ENCODE measurements at regions not wholly inside any gene's neighbourhood (a gene's known extent, or its start where the extent isn't known, plus 50 kb on each side); places are given as distances from the start of the nearest gene placed in this dataset.

DNA sequence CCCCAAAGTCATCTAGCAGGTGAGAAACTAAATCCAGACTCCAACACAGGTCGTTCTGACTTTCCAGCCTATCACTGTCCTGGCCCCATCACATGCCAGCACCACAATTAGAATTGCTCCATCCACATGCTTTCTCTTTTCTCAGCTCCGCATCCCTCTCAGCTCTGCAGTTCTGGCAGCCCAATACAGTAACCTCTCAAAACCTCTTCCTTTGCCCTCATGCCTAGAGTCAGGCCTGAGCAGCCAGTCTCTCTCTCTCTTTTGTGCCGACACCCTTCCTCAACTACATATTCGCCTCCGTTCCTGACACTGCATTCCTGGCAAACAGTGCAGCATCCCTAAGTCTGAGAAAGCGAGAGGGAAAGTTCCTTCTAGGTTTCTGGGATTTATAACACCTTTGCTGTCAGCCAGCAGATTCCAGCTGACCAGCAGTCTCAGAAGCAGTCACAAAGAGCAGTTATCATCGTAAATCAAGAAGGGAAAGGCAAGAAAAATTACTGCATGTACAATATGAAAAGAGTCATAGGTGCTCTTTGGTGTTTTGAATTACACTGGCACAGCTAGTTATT, 258.0 kb downstream of the FAT3 start:
- ChIA-PET POLR2A (no interaction called here), CTCF (interaction anchor here (0.6 kb wide), 1 partner anchor 143 kb away, joined by 3 read pairs; no protein-coding TSS in a partner anchor)
- no peaks in the 10 kb centered on the region for H3K27me3 Mint-ChIP-seq
- ATAC-seq (ENCODE audit: poor library complexity) = no peak
- intact Hi-C loops (cut with DNase I, micrococcal nuclease) = no loop called here
- H3K27me3 ChIP-seq (ENCODE audit: control insufficient read depth in 1 of 2, insufficient read depth in 2 of 2, low read length in 2 of 2) = no peaks in the 10 kb centered on the region
- no peak overlapping the region for H3K27ac ChIP-seq (ENCODE audit: low read depth in 1 of 2, low read length in 2 of 2)
- H3K4me3 Mint-ChIP-seq = no peak overlapping the region
- no peak overlapping the region for H3K27ac Mint-ChIP-seq
- H3K9me3 Mint-ChIP-seq = no peaks in the 10 kb centered on the region
- H3K9me3 ChIP-seq (ENCODE audit: control insufficient read depth in 1 of 2, insufficient read depth in 1 of 2, low read length in 2 of 2) = no peaks in the 10 kb centered on the region
- no peaks in the 10 kb centered on the region for H3K36me3 Mint-ChIP-seq (ENCODE audit: low read depth)
- H3K36me3 ChIP-seq (ENCODE audit: insufficient read depth, low read length) = no peaks in the 10 kb centered on the region
- DNase-seq = no peak
- no peak overlapping the region for H3K4me3 ChIP-seq (ENCODE audit: low read length)
- H3K4me1 Mint-ChIP-seq (ENCODE audit: low read depth) = no peaks in the 10 kb centered on the region
- H3K4me1 ChIP-seq (ENCODE audit: insufficient read depth, low read length) = no peaks in the 10 kb centered on the region
- TF ChIP-seq, protein P1, sequence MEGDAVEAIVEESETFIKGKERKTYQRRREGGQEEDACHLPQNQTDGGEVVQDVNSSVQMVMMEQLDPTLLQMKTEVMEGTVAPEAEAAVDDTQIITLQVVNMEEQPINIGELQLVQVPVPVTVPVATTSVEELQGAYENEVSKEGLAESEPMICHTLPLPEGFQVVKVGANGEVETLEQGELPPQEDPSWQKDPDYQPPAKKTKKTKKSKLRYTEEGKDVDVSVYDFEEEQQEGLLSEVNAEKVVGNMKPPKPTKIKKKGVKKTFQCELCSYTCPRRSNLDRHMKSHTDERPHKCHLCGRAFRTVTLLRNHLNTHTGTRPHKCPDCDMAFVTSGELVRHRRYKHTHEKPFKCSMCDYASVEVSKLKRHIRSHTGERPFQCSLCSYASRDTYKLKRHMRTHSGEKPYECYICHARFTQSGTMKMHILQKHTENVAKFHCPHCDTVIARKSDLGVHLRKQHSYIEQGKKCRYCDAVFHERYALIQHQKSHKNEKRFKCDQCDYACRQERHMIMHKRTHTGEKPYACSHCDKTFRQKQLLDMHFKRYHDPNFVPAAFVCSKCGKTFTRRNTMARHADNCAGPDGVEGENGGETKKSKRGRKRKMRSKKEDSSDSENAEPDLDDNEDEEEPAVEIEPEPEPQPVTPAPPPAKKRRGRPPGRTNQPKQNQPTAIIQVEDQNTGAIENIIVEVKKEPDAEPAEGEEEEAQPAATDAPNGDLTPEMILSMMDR (IDR thresholded peaks at IDR 0.05) = no peak

DNA sequence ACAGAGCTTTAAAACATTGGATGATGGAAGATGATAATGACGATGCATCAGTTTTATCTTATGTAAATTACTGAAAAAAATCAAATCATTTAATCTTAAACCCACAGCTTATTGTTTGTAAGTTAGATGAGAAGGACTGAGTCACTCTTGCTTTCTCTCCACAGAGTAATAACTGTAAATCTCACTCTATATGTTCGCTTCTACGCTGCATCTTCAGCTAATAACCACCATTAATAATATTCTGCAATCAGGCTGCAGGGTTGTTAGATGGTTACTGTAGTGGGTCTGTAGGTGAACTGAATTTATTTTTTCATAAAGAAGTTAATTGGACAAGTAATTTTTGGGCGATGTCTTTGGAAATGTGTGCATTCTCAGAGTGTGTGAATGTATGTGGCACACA, 260.0 kb downstream of the FAT3 start:
- H3K9me3 Mint-ChIP-seq = no peaks in the 10 kb centered on the region
- H3K4me1 Mint-ChIP-seq (ENCODE audit: low read depth) = no peaks in the 10 kb centered on the region
- Histone ChIP-seq H3K4me1 (ENCODE audit: insufficient read depth, low read length) (no peaks in the 10 kb centered on the region), H3K36me3 (ENCODE audit: insufficient read depth, low read length) (no peaks in the 10 kb centered on the region), H3K27ac (ENCODE audit: low read depth in 1 of 2, low read length in 2 of 2) (no peak overlapping the region), H3K27me3 (ENCODE audit: control insufficient read depth in 1 of 2, insufficient read depth in 2 of 2, low read length in 2 of 2) (no peaks in the 10 kb centered on the region), H3K9me3 (ENCODE audit: control insufficient read depth in 1 of 2, insufficient read depth in 1 of 2, low read length in 2 of 2) (no peaks in the 10 kb centered on the region), H3K4me3 (ENCODE audit: low read length) (no peak overlapping the region)
- H3K27me3 Mint-ChIP-seq = no peaks in the 10 kb centered on the region
- no peak overlapping the region for H3K4me3 Mint-ChIP-seq
- intact Hi-C loops (cut with DNase I, micrococcal nuclease) = no loop called here
- TF ChIP-seq, protein P1 (IDR thresholded peaks at IDR 0.05) = no peak
- ATAC-seq (ENCODE audit: poor library complexity) (no peak), DNase-seq (no peak)
- H3K27ac Mint-ChIP-seq = no peak overlapping the region
- ChIA-PET POLR2A (no interaction called here), CTCF (no interaction called here)
- H3K36me3 Mint-ChIP-seq (ENCODE audit: low read depth) = no peaks in the 10 kb centered on the region

DNA sequence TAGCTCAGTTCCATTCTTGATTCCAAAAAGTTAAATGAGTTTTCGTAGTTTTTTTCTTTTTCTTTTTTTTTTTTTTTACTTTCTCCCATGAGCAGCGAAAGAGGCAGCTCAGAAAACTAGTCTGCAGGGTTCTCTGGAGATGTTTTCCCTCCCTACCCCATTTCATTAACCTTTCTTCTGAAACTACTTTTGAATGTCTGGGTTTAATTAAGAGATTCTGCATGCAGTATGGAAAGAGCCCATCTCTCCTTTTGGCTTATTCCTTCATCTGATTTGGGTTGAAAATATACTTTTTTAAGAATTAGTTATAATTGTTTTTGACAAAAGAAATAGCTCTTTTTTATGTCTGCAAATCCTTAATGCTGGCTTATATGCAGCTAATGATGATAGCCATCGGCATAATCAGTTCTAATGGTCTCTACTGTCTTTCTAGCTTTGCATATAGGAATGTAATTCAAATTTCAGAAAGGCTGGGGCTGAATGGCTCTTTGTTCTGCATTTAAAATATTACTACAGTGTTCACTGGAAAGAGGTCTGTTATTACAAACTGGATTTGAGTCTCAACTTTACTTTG, 265.3 kb downstream of the FAT3 start:
- no peaks in the 10 kb centered on the region for H3K9me3 Mint-ChIP-seq

More for the DNA sequence above, 265.3 kb downstream of the FAT3 start:
- Mint-ChIP-seq H3K4me1 (ENCODE audit: low read depth) (no peaks in the 10 kb centered on the region), H3K4me3 (no peak overlapping the region), H3K27ac (no peak overlapping the region), H3K27me3 (no peaks in the 10 kb centered on the region), H3K36me3 (ENCODE audit: low read depth) (no peaks in the 10 kb centered on the region)
- no peak for DNase-seq
- ATAC-seq (ENCODE audit: poor library complexity) = no peak
- H3K27me3 ChIP-seq (ENCODE audit: control insufficient read depth in 1 of 2, insufficient read depth in 2 of 2, low read length in 2 of 2) = no peaks in the 10 kb centered on the region
- intact Hi-C loops (cut with DNase I, micrococcal nuclease) = no loop called here
- ChIA-PET CTCF (interaction anchor here (0.6 kb wide), 1 partner anchor 406 kb away, joined by 4 read pairs; no protein-coding TSS in a partner anchor), POLR2A (no interaction called here)
- H3K36me3 ChIP-seq (ENCODE audit: insufficient read depth, low read length) = no peaks in the 10 kb centered on the region
- no peaks in the 10 kb centered on the region for H3K4me1 ChIP-seq (ENCODE audit: insufficient read depth, low read length)
- H3K27ac ChIP-seq (ENCODE audit: low read depth in 1 of 2, low read length in 2 of 2) = no peak overlapping the region
- H3K9me3 ChIP-seq (ENCODE audit: control insufficient read depth in 1 of 2, insufficient read depth in 1 of 2, low read length in 2 of 2) = no peaks in the 10 kb centered on the region
- TF ChIP-seq, protein P1 (IDR thresholded peaks at IDR 0.05) = no peak
- H3K4me3 ChIP-seq (ENCODE audit: low read length) = no peak overlapping the region
